ENCODE measurements at regions not wholly inside any gene's neighbourhood (a gene's known extent, or its start where the extent isn't known, plus 50 kb on each side); places are given as distances from the start of the nearest gene placed in this dataset.
"Not testable (repeated sequence)": the region's sequence is repeated elsewhere in the genome, so short reads cannot be mapped to it uniquely, and the experiment has no call there.

- no peak for DNase-seq (ENCODE audit: low read depth in 4 of 4, low spot score in 2 of 4)
Observed at GRCh38 chr15:81939604-81940440, 106.0 kb downstream of the MEX3B start.

DNA sequence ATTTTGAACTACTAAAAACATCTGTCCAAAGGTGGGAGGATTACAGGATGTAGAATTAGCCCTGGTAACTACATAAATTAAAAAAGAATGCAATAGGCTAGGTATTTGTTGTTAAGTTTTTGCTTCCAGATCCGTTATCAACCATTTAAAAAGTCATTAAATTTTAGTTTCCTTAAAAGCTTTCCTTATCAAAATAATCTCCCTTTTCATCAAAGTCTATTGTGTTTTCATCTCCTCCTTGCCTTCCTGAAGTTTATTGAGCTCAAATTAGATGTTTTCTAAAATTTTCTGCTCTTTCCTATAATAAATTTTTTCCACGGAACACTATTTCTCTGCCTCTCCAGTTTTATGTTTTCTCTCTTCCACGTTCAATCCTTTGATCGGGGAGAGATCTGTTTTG, 108.6 kb downstream of the MEX3B start:
- DNase-seq (ENCODE audit: low read depth in 4 of 4, low spot score in 2 of 4), result no peak

GRCh38 chr15:81930582-81931369, 115.0 kb downstream of the MEX3B start:
- DNase-seq (ENCODE audit: low read depth in 4 of 4, low spot score in 2 of 4), result no peak

- DNase-seq (ENCODE audit: low read depth in 4 of 4, low spot score in 2 of 4), result no peak
Observed at GRCh38 chr15:81929557-81929956, 116.3 kb downstream of the MEX3B start.

DNA sequence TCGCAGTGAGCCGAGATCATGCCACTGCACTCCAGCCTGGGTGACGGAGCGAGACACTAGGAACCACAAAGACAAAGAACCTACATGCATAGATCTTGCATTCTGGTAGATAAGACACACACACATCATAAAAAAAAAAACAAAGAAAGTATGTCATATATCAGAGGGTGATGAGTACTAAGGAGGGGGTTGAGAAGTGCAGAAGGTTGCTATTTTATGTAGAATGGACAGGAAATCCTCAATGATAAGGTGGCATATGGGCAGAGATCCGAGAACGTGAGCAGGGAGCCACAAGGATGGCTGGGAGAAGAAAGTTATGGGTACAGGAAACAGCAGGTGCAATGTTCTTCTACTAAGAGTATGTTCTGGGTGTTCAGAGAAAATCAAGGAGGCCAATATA, 118.8 kb downstream of the MEX3B start:
- no peak for DNase-seq (ENCODE audit: low read depth in 4 of 4, low spot score in 2 of 4)

DNA sequence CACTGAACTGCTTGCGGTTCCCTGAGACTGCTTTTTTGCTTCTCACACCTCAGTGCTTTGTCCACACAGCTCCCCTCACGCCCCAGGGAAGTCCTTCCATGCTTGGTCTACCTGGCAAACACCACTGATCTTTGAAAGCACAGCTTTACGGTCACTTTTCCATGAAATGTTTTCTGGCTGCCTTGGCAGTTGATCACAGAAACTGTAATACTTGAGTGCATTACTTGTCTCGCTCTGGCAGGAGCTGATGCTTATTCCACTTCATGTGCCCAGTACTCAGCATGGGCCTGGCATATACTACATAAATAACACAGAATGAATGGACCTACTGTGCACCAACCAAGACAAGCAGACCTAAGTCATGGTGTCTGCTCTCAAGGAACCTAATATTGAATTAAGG, 121.1 kb downstream of the MEX3B start:
- DNase-seq (ENCODE audit: low read depth in 4 of 4, low spot score in 2 of 4), result no peak

DNA sequence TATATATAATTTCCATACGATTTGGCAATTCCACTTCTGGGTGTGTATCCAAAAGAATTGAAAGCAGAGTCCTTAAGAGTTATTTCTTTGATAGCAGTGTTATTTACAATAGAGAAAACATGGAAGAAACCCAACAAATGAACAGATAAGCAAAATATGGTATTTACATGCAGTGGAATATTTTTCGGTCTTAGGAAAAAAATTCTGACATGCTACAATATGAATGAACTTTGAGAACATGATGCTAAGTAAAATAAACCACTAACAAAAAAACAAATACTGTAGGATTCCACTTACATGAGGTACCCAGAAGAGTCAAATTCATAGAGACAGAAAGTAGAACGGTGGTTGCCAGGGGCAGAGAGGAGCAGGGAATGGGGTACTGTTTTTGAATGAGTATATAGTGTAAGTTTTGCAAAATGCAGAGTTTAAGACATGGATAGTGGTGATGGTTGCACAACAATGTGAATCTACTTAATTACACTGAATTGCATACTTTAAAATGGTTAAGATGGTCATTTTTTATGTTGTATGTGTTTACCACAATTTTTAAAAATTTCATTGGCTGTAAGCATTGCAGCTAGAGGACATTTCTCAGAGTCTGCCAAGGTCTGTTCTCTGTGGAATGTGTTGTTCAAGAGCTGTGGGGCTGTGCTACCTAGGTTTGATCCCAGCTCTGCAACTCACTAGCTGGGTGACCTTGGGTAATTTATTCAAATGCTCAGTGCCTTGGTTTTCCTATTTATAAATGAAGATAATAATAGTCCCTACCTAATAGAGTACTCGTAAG, 122.1 kb downstream of the MEX3B start:
- DNase-seq (ENCODE audit: low read depth in 4 of 4, low spot score in 2 of 4), result no peak

DNA sequence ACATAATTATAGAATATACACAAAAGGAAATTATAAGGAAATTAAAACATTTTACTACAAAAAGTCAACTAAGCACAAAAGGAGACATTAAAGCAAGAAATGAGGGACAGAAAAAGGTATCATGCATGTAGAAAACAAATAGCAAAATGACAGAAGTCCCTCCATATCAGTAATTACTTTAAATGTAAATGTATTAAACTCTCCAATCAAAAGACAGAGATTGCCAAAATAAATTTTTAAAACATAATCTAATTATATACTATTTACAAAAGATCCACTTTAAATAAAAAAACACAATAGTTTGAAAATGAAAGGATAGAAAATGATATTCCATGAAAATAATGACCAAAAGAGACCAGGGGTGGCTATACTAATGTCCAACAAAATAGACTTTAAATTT, 123.7 kb downstream of the MEX3B start:
- DNase-seq (ENCODE audit: low read depth in 4 of 4, low spot score in 2 of 4), result no peak

GRCh38 chr15:81921163-81921562, 124.7 kb downstream of the MEX3B start:
- no peak for DNase-seq (ENCODE audit: low read depth in 4 of 4, low spot score in 2 of 4)

DNA sequence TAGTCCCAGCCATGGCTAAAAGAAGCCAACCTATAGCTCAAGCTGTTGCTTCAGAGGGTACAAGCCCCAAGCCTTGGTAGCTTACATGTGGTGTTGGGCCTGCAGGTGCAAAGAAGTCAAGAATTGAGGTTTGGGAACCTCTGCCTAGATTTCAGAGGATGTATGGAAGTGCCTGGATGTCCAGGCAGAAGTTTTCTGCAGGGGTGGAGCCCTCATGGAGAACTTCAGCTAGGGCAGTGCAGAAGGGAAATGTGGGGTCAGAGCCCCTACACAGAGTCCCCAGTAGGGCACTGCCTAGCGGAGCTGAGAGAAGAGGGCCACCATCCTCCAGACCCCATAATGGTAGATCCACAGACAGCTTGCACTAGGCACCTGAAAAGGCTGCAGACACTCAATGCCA, 127.1 kb downstream of the MEX3B start:
- not testable (repeated sequence) for DNase-seq (ENCODE audit: low read depth in 4 of 4, low spot score in 2 of 4)

DNA sequence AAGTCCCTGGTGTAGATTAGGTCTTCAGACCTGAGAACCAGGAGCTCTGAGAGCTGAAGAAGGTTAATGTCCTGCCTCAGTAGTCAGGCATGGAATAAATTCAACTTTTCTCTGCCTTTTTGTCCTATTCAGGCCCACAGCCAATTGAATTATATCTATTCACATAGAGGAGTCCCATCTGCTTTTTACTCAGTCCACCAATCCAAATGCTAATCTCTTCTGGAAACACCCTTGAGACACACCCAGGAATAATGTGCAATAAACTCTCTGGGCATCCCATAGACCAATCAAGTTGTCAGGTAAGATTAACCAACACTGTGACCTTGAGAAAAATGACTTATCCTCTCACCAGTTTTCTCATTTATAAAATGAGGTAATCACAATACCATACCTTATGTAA, 129.4 kb downstream of the MEX3B start:
- no peak for DNase-seq (ENCODE audit: low read depth in 4 of 4, low spot score in 2 of 4)

DNA sequence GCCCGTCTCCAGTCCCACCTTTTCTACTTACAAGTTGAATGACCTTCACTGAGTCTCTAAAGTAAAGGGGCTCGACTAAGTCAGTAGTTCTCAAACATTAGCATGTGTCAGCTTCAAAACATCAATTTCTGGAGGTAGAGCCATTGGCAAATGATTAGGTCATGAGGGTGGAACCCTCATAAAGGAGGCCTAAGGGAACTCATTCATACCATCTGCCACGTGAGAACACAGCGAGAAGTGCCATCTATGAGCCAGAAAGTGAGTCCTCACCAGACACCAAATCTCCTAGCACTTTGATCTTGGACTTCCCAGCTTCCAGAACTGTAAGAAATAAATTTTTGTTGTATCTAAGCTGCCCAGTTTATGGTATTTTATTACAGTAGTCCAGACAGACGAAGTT, 129.8 kb downstream of the MEX3B start:
- DNase-seq (ENCODE audit: low read depth in 4 of 4, low spot score in 2 of 4), result no peak

- no peak for DNase-seq (ENCODE audit: low read depth in 4 of 4, low spot score in 2 of 4)
Observed at GRCh38 chr15:81914734-81915256, 131.0 kb downstream of the MEX3B start.

DNA sequence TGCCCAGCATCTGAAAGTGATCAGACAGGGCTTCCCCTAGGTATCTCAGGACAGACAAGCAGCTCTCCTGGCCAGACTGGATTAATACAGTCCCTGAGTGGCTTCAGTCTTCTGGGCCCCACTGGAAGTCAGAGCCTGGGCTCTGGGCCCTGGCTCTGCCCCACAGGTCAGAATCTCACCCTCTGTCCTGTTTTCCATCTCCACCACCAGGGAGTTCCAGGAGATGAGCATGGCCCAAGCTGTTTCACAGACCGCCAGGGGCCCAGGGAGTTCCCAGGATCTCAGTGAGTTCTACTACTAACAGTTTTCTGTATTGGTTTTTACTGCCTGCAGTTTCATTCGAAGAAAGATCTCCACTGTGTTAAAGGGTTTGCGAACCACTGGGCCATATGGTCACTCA, 131.5 kb downstream of the MEX3B start:
- DNase-seq (ENCODE audit: low read depth in 4 of 4, low spot score in 2 of 4), result no peak

DNA sequence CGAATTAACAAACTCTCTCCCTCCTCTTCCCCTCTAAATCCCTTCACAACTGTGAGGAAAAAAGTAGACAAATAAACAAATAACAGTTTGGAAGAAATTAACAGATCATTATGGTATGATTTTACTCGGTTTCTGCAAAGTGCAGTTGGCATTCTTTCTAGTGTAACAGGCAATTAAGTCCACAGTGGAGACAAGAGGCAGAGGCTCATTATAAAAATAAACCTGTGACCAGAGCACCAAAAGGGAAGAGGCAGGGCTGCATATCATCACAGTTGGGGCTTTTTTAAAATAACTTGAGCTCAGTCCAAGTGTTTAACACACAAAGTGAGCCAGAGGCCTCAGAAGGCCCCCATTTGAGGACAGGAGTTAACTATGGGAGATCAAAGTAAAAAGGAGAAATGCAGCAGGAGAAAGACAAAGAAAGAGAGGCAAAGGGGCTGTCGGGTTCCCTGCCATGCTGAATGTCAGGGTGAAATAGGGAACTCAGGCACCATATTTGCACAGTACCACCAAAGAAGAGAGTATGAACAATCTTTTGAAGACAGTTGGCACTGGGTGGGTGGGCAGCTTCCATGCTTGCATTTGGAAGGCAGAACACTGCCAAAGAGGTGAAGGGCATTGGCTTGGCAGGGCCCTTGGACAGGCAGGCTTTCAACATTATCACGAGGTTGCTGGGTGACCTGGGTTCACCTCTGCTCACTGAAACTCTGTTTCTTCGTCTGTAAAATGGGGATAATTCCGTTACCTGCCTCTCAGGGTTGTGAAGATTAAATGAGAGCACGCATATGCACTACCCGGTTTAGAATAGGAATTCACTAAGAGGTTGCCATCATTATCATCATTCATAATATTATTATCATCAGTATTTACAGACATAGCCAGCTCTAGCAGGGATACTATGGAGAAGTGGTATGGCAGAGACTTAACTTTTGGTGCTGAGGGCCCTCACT, 134.5 kb downstream of the MEX3B start:
- no peak for DNase-seq (ENCODE audit: low read depth in 4 of 4, low spot score in 2 of 4)

- no peak for DNase-seq (ENCODE audit: low read depth in 4 of 4, low spot score in 2 of 4)
Observed at GRCh38 chr15:81910355-81911021, 135.3 kb downstream of the MEX3B start.

DNA sequence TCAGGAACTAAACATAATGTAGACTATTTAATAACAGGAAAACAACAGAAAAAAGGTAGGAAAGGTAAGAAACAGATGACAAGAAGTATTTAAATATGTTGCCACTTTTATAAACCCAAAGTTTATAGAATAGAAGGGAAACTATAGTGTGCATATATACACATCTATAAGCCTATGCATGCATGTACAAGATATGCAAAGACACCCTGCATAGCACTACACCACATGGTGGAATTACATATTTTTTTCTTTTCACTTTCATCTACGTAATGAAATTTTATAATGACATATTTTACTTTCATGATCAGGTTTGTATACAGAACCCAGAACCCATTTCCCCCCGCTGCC, 136.8 kb downstream of the MEX3B start:
- no peak for DNase-seq (ENCODE audit: low read depth in 4 of 4, low spot score in 2 of 4)

DNA sequence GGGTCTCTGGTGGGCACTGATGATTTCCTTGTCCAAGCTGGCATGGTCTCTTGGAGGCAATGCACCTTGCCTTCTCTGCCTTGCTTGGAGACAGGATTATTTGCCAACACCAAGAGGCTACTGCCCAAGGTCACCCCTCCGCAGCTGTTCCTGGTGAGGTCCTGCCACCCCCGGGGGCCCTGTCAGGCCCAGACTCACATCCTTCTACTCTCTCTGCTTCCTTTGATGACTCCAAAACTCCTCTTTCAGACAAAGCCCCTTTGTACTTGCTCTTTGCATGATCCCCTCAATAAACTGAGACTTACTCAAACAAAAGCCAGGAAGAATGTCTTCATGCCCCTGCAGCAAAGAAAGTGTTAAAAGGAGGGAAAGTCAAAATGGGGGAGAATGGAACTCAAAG, 137.7 kb downstream of the MEX3B start:
- DNase-seq (ENCODE audit: low read depth in 4 of 4, low spot score in 2 of 4), result no peak

DNA sequence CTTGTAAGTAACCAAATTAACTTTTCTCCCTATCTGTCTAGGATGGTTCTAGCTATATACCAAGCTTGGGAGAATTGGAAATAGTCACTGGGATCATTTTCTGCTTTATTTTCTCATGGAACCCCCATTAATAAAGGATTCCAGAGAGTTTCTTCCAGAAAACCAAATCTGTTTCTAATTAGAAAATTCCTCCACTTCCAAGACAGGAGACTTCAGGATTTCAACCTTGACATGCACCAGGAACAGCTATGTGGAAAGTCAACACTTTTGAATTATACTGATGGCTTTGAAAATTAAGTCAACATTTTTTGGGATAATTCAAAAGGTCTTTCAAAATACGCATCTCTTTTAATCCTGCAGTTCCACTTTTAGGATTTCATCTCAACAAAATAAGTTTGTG, 138.3 kb downstream of the MEX3B start:
- no peak for DNase-seq (ENCODE audit: low read depth in 4 of 4, low spot score in 2 of 4)

Data from left renal cortex interstitium (tissue), 4 donors.